HepG2 (cell line): ENCODE measurements at regions not wholly inside any gene's neighbourhood (a gene's known extent, or its start where the extent isn't known, plus 50 kb on each side); places are given as distances from the start of the nearest gene placed in this dataset.

Experiments used
- TFDP2 ChIP-seq: sonication (generic); formaldehyde crosslinking; IDR thresholded peaks from 2 replicates; pipeline ENCODE4 v1.4.0; 2020; ENCODE audit warnings: missing genetic modification reagents
- ZNF777 ChIP-seq: sonication (generic); formaldehyde crosslinking; IDR thresholded peaks from 2 replicates; pipeline ENCODE4 v1.4.0; 2020; ENCODE audit warnings: missing genetic modification reagents

- TF ChIP-seq TFDP2 (CRISPR knock-in tag), result no peak
- no peak for TF ChIP-seq ZNF777 (CRISPR knock-in tag)
Measured at GRCh38 chrX:148192547-148192946, 211.4 kb downstream of the FMR1NB start.
